GM21723 (cell line): ENCODE measurements at regions not wholly inside any gene's neighbourhood (a gene's known extent, or its start where the extent isn't known, plus 50 kb on each side); places are given as distances from the start of the nearest gene placed in this dataset.
"Not testable (repeated sequence)": the region's sequence is repeated elsewhere in the genome, so short reads cannot be mapped to it uniquely, and the experiment has no call there.

Experiments
- ATAC-seq: cut with Tn5 transposase; IDR thresholded peaks from one replicate; pipeline ENCODE4 v1.9.1; 2021; ENCODE audit warnings: mild to moderate bottlenecking, moderate library complexity; ENCODE audit not compliant: unreplicated experiment

GRCh38 chr18:70709144-70709543 is 420.3 kb downstream of the SOCS6 start:
- ATAC-seq: no peak

- no peak for ATAC-seq
Measured at GRCh38 chr18:70705831-70706416, 417.1 kb downstream of the SOCS6 start.

GRCh38 chr18:70700496-70700895 is 411.7 kb downstream of the SOCS6 start:
- no peak for ATAC-seq

- no peak for ATAC-seq
Measured at GRCh38 chr18:70698574-70698973, 409.7 kb downstream of the SOCS6 start.

GRCh38 chr18:70693246-70693645 is 404.4 kb downstream of the SOCS6 start:
- no peak for ATAC-seq

GRCh38 chr18:70689765-70690164 is 400.9 kb downstream of the SOCS6 start:
- ATAC-seq: not testable (repeated sequence)

- ATAC-seq: no peak
Measured at GRCh38 chr18:70688286-70688685, 399.4 kb downstream of the SOCS6 start.

- no peak for ATAC-seq
Measured at GRCh38 chr18:70684821-70685220, 396.0 kb downstream of the SOCS6 start.

- ATAC-seq: no peak
Measured at GRCh38 chr18:70683263-70683662, 394.4 kb downstream of the SOCS6 start.

- ATAC-seq: no peak
Measured at GRCh38 chr18:70674896-70675295, 386.1 kb downstream of the SOCS6 start.

GRCh38 chr18:70673831-70674230 is 385.0 kb downstream of the SOCS6 start:
- no peak for ATAC-seq

- no peak for ATAC-seq
Measured at GRCh38 chr18:70672581-70672980, 383.7 kb downstream of the SOCS6 start.

- ATAC-seq: no peak
Measured at GRCh38 chr18:70671889-70672565, 383.2 kb downstream of the SOCS6 start.

- ATAC-seq: no peak
Measured at GRCh38 chr18:70666936-70667335, 378.1 kb downstream of the SOCS6 start.

GRCh38 chr18:70663141-70663540 is 374.3 kb downstream of the SOCS6 start:
- no peak for ATAC-seq

GRCh38 chr18:70662588-70662987 is 373.7 kb downstream of the SOCS6 start:
- no peak for ATAC-seq

GRCh38 chr18:70659036-70659925 is 370.4 kb downstream of the SOCS6 start:
- ATAC-seq: no peak

- no peak for ATAC-seq
Measured at GRCh38 chr18:70653671-70654070, 364.8 kb downstream of the SOCS6 start.

- no peak for ATAC-seq
Measured at GRCh38 chr18:70650878-70651277, 362.0 kb downstream of the SOCS6 start.

GRCh38 chr18:70649683-70650082 is 360.8 kb downstream of the SOCS6 start:
- no peak for ATAC-seq

- ATAC-seq: no peak
Measured at GRCh38 chr18:70645971-70646370, 357.1 kb downstream of the SOCS6 start.

- no peak for ATAC-seq
Measured at GRCh38 chr18:70643812-70644211, 355.0 kb downstream of the SOCS6 start.
